ENCODE measurements at regions not wholly inside any gene's neighbourhood (a gene's known extent, or its start where the extent isn't known, plus 50 kb on each side); places are given as distances from the start of the nearest gene placed in this dataset.

DNA sequence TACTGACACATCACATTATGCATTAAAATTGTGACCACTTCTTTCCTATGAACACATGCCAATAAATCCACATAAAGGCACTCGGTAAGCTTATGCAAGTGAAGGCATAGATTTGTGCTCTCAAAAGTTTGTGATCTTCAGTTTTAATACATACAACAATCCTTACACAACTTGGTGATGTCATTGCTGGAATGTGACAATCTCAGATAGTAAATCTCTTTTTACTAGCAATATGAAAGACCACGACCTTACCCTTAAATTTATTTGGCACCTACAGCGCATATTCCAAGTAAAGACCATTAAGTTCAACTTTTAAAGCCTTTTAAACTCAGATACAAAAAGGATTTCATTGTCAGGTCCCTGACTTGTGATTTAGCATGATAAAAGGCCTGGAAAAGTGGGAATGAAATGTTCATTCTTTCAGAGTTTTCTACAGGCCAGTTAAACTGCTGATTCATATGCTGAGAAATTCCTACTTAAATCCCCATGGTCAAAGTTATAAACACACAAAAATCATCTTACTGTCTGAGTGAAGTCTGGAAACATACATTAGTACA, 157.4 kb downstream of the SIPA1L2 start:
- no peaks in the 10 kb centered on the region for H3K9me3 ChIP-seq
- DNase-seq, result no peak
- H3K4me1 ChIP-seq, result no peaks in the 10 kb centered on the region
- no peak overlapping the region for H3K4me3 ChIP-seq
- peaks cover 0 to 16% (median 0%) of the 10 kb centered on the region in 3 donors for H3K36me3 ChIP-seq
- no peaks in the 10 kb centered on the region for H3K27me3 ChIP-seq
- no peak overlapping the region for H3K27ac ChIP-seq
- TF ChIP-seq, protein P1, sequence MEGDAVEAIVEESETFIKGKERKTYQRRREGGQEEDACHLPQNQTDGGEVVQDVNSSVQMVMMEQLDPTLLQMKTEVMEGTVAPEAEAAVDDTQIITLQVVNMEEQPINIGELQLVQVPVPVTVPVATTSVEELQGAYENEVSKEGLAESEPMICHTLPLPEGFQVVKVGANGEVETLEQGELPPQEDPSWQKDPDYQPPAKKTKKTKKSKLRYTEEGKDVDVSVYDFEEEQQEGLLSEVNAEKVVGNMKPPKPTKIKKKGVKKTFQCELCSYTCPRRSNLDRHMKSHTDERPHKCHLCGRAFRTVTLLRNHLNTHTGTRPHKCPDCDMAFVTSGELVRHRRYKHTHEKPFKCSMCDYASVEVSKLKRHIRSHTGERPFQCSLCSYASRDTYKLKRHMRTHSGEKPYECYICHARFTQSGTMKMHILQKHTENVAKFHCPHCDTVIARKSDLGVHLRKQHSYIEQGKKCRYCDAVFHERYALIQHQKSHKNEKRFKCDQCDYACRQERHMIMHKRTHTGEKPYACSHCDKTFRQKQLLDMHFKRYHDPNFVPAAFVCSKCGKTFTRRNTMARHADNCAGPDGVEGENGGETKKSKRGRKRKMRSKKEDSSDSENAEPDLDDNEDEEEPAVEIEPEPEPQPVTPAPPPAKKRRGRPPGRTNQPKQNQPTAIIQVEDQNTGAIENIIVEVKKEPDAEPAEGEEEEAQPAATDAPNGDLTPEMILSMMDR (IDR thresholded peaks at IDR 0.05), result no peak
- TF ChIP-seq POLR2A (IDR thresholded peaks at IDR 0.05), result no peak

DNA sequence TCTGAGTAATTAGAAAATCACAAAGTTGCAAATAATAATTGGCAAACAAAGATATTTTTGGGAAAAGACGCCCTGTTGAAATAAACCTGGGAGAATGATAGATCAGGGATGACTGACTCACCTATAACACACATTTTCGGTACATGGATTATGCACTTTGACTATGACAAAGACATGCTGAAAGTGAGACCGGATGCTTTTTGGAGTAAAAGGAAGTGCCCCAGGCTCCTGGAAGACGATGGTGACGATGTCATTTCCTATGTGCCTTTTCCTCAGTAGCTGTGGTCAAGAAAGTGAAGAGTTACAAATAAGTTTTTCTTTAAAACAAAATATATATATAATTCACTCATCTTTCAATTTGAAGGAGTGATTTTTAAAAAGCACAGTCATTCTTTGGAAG, 158.7 kb downstream of the SIPA1L2 start:
- Histone ChIP-seq H3K27me3 (no peaks in the 10 kb centered on the region), H3K4me1 (no peaks in the 10 kb centered on the region), H3K4me3 (no peak overlapping the region), H3K9me3 (no peaks in the 10 kb centered on the region), H3K36me3 (peaks cover 0 to 23% (median 0%) of the 10 kb centered on the region in 3 donors), H3K27ac (no peak overlapping the region)
- no peak for TF ChIP-seq POLR2A (IDR thresholded peaks at IDR 0.05)
- TF ChIP-seq, protein P1 (IDR thresholded peaks at IDR 0.05), result no peak
- no peak for DNase-seq

DNA sequence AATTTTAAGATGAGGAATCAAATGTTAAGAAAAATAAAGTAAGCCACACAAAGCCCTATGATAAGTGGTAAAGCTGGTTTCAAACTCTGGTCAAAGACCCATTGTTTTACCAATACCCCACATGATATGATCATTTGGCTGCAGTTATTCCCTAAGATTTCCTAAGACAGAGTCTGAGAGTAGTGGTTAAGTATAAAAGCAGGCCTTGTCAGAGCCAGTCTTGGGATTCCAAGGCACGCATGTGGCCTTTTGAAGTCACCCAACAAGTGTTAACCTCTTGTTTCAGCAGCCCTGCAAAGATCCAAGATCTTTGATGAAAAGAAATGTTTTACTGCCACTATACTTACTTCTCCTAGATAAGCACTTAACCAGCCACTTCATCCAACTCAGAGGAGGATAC, 159.2 kb downstream of the SIPA1L2 start:
- peaks cover 0 to 23% (median 0%) of the 10 kb centered on the region in 3 donors for H3K36me3 ChIP-seq
- no peaks in the 10 kb centered on the region for H3K27me3 ChIP-seq
- TF ChIP-seq, protein P1 (IDR thresholded peaks at IDR 0.05), result no peak
- no peaks in the 10 kb centered on the region for H3K9me3 ChIP-seq
- H3K4me3 ChIP-seq, result no peak overlapping the region
- H3K27ac ChIP-seq, result no peak overlapping the region
- no peak for DNase-seq
- no peaks in the 10 kb centered on the region for H3K4me1 ChIP-seq

DNA sequence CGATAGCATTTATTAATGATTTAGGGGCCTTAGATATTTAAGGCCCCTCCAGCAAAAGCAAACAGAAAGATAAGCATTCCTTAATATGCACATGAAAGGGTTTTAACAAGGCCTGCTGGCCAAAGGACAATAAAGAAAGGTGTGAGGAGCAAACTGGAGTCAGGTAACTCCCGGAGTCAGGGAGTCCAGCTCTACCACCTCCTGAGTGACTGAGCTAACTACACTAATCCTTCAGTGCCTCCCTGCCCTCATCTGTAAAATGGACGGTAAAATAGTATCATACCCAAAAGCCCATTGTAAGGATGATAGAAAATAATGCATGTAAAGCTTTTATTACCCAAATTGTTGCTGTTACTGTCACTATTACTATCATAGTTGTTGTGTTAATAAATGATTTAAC, 161.7 kb downstream of the SIPA1L2 start:
- Histone ChIP-seq H3K9me3 (no peaks in the 10 kb centered on the region), H3K4me1 (no peaks in the 10 kb centered on the region), H3K27ac (no peak overlapping the region), H3K36me3 (peaks cover 0 to 36% (median 0%) of the 10 kb centered on the region in 3 donors), H3K4me3 (no peak overlapping the region), H3K27me3 (no peaks in the 10 kb centered on the region)
- DNase-seq, result no peak
- TF ChIP-seq, protein P1 (IDR thresholded peaks at IDR 0.05), result no peak
- no peak for TF ChIP-seq POLR2A (IDR thresholded peaks at IDR 0.05)

DNA sequence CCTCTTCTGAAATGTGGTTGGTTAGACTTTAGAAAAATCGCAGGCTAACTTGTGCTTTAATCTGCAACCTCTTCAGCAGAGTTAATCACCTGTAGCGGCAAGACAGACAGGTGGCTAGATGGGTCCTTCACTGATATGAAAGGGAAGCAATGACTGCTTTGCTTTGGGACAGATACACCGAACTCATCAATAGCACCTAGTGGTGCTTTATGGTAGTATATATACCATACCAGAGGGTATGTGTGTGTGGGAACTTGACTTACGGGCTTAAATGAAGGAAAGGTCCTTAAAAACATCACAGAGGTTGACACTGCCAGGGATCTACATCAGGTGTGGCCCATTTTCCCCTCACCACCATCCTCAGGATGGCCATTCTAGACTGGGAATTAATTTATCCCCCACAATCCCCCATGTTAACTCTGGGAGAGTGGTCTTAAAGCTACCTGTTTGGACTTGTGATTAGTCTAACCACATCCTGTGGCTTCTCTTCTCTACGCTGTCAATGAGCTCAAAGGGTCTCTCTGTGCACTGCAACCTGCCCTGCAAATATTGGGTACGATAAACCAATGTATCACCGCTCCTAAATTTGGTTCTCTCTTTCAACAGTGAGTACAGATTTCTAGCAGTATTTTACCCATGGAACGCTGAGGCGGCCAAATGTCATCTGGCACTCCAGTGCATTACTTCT, 162.7 kb downstream of the SIPA1L2 start:
- H3K9me3 ChIP-seq, result no peaks in the 10 kb centered on the region
- H3K27ac ChIP-seq, result no peak overlapping the region
- H3K4me3 ChIP-seq, result no peak overlapping the region
- TF ChIP-seq, protein P1 (IDR thresholded peaks at IDR 0.05), result no peak
- no peak for TF ChIP-seq POLR2A (IDR thresholded peaks at IDR 0.05)
- H3K27me3 ChIP-seq, result no peaks in the 10 kb centered on the region
- no peaks in the 10 kb centered on the region for H3K4me1 ChIP-seq
- DNase-seq, result no peak
- peaks cover 0 to 36% (median 0%) of the 10 kb centered on the region in 3 donors for H3K36me3 ChIP-seq

All from Peyer's patch (tissue), 4 donors.